CD1c-positive myeloid dendritic cell (primary cell): ENCODE measurements at regions not wholly inside any gene's neighbourhood (a gene's known extent, or its start where the extent isn't known, plus 50 kb on each side); places are given as distances from the start of the nearest gene placed in this dataset.
"Not testable (repeated sequence)": the region's sequence is repeated elsewhere in the genome, so short reads cannot be mapped to it uniquely, and the experiment has no call there.

ENCODE experiments used
- DNase-seq: peaks from one replicate; pipeline ENCODE4 v3.0.0-alpha.2; 2016; ENCODE audit errors: extremely low spot score

GRCh38 chr5:92320446-92320845 lies 937.3 kb upstream of the ARRDC3 start:
- no peak for DNase-seq

GRCh38 chr5:92313385-92313784 lies 930.3 kb upstream of the ARRDC3 start:
- no peak for DNase-seq

DNA sequence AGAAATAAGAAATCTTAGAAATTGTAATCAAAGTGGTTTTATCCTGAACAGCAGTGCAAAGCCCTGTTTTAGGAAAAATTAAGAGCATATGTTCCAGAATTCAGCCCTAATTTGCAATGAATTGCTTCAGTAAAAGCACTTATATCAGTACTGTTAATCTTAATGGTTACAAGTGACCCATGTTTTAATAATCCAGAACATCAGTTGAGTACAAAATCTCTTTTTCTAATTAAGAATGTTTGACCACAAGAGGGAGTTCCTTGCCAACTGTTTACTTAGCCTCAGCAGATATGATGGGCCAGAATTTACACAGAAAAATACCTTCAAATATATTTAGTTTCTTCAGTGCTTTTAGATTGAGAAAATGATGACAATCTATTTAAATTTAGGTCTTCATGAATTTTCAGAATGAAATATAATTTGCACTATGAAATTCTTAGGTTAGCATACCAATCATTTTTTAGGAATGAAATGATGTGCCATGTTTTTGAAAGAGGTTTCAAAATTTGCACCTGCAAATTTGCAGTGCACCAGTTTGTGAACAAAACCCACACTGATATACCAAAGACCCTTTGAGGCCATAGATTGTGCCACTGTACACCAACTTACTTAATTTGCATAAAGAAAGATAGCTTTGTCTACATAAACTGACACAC lies 926.3 kb upstream of the ARRDC3 start:
- DNase-seq = no peak

GRCh38 chr5:92308679-92309078 lies 925.6 kb upstream of the ARRDC3 start:
- DNase-seq = no peak

DNA sequence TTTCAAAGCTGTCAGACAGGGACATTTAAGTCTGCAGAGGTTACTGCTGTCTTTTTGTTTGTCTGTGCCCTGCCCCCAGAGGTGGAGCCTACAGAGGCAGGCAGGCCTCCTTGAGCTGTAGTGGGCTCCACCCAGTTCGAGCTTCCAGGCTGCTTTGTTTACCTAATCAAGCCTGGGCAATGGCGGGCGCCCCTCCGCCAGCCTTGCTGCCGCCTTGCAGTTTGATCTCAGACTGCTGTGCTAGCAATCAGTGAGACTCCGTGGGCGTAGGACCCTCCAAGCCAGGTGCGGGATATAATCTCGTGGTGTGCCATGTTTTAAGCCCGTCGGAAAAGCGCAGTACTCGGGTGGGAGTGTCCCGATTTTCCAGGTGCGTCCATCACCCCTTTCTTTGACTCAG lies 919.2 kb upstream of the ARRDC3 start:
- not testable (repeated sequence) for DNase-seq

GRCh38 chr5:92283521-92283920 lies 900.4 kb upstream of the ARRDC3 start:
- DNase-seq = no peak

GRCh38 chr5:92271750-92272149 lies 888.6 kb upstream of the ARRDC3 start:
- not testable (repeated sequence) for DNase-seq

GRCh38 chr5:92268343-92268742 lies 885.2 kb upstream of the ARRDC3 start:
- no peak for DNase-seq

DNA sequence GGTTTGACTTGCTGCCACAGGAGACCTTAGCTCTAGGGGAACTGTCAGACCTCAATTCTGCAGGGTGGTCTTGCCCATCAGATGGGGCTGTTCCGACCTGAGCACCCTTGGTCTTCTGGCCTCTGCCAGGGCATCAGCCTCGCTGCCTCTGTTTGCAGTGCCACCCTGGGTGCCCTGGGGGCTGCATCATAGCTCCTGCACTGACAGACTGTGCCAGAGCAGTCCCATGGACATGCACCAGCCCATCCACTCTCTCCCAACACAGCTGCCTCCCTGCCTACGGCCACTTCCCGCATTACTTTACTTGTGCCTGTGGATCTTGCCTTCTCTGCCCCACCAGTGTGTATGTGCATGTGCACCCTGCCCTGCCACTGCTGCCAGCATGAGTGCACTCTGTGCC lies 884.7 kb upstream of the ARRDC3 start:
- no peak for DNase-seq

DNA sequence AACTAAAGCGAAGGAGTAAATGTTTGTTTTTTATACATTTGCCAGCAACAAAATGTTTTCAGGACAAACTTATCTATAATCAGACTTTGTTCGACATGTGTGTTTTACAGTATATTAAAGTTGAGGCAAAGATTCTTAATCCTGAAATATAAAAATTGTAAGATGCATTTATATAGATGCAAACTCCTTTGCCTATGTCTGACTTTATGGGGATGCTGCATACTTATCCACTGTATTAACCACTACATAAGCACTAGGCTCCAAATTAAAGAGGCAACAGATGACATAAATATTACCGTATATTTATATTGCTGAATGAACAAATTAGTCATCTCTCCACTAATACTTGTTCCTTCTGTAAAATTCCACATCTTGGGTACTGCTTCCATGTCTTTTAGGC lies 882.7 kb upstream of the ARRDC3 start:
- no peak for DNase-seq

- not testable (repeated sequence) for DNase-seq
These were observed 872.5 kb upstream of the ARRDC3 start for GRCh38 chr5:92255605-92256004.

DNA sequence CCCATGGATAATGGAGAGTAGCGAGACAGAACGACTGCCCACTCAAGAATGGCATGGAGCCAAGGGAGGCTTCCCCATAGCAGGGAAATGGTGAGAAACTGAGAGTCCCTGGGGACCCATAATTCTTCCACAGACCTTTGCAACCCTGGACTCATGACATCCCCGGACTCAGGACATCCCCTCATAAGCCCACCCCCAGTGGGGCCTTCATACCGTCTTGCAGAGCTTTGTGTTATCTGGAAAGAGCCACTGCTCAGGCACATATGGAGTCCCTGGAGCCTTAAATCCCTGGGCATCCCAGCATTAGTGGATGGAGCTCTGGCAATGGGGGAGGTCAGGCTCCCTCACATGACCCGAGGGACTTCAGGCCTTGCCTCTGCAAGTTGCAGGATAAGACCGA lies 865.4 kb upstream of the ARRDC3 start:
- no peak for DNase-seq

DNA sequence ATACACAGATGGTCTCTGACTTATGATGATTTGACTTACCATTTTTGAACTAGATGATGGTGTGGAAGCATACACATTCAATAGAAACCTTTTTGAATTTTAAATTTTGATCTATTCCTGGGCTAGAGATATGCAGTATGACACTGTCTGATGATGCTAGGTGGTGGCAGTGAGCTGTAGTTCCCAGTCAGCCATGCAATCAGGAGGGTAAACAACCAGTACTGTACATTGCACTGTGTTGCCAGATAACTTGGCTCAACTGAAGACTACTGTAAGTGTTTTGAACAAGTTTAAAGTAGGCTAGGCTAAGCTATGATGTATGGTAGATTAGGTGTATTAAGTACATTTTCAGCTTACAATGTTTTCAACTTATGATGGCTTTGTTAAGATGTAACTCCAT lies 859.1 kb upstream of the ARRDC3 start:
- no peak for DNase-seq

DNA sequence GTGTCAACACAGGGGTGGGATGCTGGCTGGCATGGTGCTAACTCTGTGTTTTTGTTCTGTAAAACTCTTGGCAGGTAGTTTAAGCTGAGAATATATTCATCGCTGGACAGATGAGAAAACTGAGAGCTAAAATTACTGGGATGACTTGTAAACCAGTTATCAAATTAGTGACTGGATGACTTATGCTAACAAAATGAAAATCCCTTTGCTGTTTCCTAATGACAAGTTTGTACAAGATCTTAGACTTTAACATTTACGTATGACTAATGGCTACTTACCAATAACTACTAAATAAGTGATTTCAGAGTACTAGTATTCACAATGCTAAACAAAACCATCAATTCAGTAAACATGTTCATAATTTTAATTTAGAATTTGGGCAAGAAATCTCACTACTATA lies 854.8 kb upstream of the ARRDC3 start:
- no peak for DNase-seq

DNA sequence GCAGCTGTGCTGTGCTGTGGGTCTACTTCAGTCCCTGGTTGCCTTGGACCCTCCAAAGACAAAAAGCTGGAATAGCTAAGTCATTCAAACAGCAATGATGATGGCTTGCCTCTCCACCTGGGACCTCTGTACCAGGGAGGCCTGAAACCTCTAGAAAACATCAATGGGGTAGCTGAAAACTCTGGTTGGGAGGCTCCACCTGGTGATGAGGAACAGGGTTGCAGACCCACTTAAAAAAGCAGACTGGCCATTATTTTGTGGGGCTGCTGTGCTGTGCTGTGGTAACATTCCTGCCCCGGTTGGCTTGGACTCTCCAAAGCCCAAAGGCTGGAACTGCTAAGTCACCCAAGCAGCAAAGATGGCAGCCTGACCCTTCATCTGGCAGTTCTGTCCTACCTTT lies 839.3 kb upstream of the ARRDC3 start:
- DNase-seq = no peak

- not testable (repeated sequence) for DNase-seq
These were observed 833.7 kb upstream of the ARRDC3 start for GRCh38 chr5:92216852-92217251.

DNA sequence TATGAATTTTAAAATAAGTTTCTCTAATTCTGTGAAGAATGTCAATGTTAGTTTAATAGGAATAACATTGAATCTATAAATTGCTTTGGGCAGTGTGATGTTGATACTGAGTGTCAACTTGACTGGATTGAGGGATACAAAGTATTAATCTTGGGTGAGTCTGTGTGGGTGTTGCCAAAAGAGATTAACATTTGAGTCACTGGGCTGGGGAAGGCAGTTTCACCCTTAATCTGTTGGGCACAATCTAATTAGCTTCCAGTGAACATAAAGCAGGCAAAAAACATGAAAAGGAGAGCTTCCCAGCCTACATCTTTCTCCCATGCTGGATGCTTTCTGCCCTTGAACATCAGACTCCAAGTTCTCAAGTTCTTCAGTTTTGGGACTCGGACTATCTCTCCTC lies 832.0 kb upstream of the ARRDC3 start:
- no peak for DNase-seq

- DNase-seq = no peak
These were observed 825.1 kb upstream of the ARRDC3 start for GRCh38 chr5:92208265-92208664.

DNA sequence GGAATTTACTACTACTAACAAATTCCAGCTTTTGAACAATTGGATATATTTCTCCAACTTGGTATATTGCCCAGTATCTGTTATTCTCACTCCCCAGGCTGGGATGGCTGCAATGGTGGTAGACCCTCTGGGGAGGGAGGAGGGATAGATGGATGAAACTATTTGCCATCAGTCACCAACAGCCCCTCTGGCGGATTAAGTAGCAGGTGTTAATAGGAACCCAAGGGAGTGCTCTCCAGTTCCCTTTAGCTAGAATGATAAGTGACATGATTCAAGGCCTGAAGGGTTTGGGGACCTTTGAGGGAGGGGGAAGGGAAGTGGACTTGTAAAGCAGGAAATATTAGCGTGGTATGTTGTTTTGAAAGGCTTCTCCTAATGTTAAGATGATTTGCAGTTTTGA lies 824.0 kb upstream of the ARRDC3 start:
- DNase-seq = no peak

DNA sequence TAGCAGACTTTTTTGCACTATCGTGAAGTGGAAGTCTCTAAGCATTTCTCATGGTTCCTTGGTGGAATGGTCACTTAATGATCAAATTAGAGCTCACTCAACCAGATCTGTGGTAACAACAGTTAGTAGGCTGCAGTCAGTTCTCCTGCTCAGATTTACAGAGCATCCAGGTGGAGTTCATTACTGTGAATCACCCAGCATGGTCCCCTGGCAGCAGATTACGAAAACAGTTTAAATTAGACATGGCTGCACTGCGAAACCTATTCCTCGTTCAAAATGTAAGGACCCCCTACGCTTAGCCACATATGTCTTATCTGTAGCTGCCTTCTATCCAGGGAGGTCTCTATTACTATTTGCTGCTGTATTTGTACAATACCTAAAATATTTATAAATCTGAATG lies 823.6 kb upstream of the ARRDC3 start:
- DNase-seq = no peak

- not testable (repeated sequence) for DNase-seq
These were observed 815.9 kb upstream of the ARRDC3 start for GRCh38 chr5:92199035-92199434.

- no peak for DNase-seq
These were observed 798.5 kb upstream of the ARRDC3 start for GRCh38 chr5:92181656-92182055.

GRCh38 chr5:92180391-92180790 lies 797.3 kb upstream of the ARRDC3 start:
- DNase-seq = no peak

DNA sequence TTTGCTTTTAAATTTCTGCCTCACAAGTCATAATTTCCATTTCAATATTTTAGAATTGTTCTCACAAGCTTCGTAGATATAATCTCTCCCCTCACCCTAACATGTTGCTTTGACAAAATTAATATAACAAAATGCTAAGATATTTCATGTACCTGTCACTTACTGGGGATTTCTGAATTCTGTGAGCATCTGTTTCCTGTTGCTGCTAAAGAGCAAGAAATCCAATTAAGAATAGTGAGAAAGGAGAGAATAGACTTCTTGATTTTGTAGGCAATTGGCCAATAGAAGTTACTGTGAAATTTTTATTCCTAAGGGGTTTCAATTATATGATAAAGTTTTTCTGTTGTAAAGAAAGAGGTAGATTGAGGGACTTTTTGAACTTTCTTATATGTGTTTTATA lies 796.5 kb upstream of the ARRDC3 start:
- no peak for DNase-seq
